Fibroblast of villous mesenchyme (primary cell): ENCODE measurements at regions not wholly inside any gene's neighbourhood (a gene's known extent, or its start where the extent isn't known, plus 50 kb on each side); places are given as distances from the start of the nearest gene placed in this dataset.

Experiments used
- DNase-seq: peaks from one replicate; pipeline ENCODE4 v3.0.0-alpha.2; 2010; ENCODE audit warnings: low read depth
- H3K4me3 ChIP-seq: 2 replicates; pipeline ENCODE4 v1.5.1; 2011; ENCODE audit warnings: low read depth, mild to moderate bottlenecking, low read length
- TF ChIP-seq, protein P1 (sequence below): IDR thresholded peaks from 2 replicates; pipeline ENCODE4 v1.5.1; 2012; ENCODE audit warnings: low read depth, mild to moderate bottlenecking, low read length; ENCODE audit not compliant: insufficient read depth

- no peak for DNase-seq
- no peak overlapping the region for H3K4me3 ChIP-seq
- TF ChIP-seq, protein P1, sequence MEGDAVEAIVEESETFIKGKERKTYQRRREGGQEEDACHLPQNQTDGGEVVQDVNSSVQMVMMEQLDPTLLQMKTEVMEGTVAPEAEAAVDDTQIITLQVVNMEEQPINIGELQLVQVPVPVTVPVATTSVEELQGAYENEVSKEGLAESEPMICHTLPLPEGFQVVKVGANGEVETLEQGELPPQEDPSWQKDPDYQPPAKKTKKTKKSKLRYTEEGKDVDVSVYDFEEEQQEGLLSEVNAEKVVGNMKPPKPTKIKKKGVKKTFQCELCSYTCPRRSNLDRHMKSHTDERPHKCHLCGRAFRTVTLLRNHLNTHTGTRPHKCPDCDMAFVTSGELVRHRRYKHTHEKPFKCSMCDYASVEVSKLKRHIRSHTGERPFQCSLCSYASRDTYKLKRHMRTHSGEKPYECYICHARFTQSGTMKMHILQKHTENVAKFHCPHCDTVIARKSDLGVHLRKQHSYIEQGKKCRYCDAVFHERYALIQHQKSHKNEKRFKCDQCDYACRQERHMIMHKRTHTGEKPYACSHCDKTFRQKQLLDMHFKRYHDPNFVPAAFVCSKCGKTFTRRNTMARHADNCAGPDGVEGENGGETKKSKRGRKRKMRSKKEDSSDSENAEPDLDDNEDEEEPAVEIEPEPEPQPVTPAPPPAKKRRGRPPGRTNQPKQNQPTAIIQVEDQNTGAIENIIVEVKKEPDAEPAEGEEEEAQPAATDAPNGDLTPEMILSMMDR: no peak
Measured at GRCh38 chr22:48268771-48269552, 1506.5 kb downstream of the TBC1D22A start.

GRCh38 chr22:48268293-48268692 lies 1505.8 kb downstream of the TBC1D22A start:
- no peak for DNase-seq
- TF ChIP-seq, protein P1: no peak

DNA sequence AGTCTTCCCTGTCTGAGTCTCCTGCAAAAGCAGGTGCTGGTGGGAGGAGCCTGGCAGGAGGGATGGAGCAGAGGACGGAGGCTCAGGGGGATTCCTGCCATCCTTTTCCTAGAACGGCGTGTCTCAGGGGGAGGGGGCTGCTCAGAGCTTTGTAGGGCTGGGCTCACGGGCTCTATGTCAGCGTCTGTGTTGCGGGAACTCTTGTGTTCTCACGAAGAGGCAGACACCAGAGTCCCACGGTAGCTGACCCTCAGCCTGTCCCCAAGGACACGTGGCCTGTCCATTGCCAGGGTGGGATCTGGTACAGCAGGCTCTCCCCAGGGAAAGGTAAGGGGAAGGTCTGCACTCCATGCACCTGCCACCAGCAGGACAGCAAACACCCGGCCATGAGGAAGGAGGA lies 1505.2 kb downstream of the TBC1D22A start:
- DNase-seq: no peak
- TF ChIP-seq, protein P1: no peak
- no peak overlapping the region for H3K4me3 ChIP-seq

More at GRCh38 chr22:48268293-48268692, 1505.8 kb downstream of the TBC1D22A start:
- no peak overlapping the region for H3K4me3 ChIP-seq

- H3K4me3 ChIP-seq: no peak overlapping the region
- TF ChIP-seq, protein P1: no peak
- no peak for DNase-seq
Measured at GRCh38 chr22:48265000-48265625, 1502.7 kb downstream of the TBC1D22A start.

GRCh38 chr22:48264586-48264985 lies 1502.1 kb downstream of the TBC1D22A start:
- no peak for DNase-seq
- TF ChIP-seq, protein P1: no peak
- no peak overlapping the region for H3K4me3 ChIP-seq

GRCh38 chr22:48263791-48264351 lies 1501.4 kb downstream of the TBC1D22A start:
- TF ChIP-seq, protein P1: no peak
- no peak overlapping the region for H3K4me3 ChIP-seq
- no peak for DNase-seq
